Panc1 (cell line): ENCODE measurements at regions not wholly inside any gene's neighbourhood (a gene's known extent, or its start where the extent isn't known, plus 50 kb on each side); places are given as distances from the start of the nearest gene placed in this dataset.
A peak's percentile ranks its signal among the peaks of the same experiment; 100 is the strongest.

Experiments
- CTCF ChIP-seq: fragments of 450-650 bp; IDR thresholded peaks from 2 replicates; pipeline ENCODE4 v1.5.1; 2017; ENCODE audit warnings: mild to moderate bottlenecking
- POLR2AphosphoS5 ChIP-seq: IDR thresholded peaks from 2 replicates; pipeline ENCODE4 v1.6.1; 2012; ENCODE audit warnings: mild to moderate bottlenecking, low read depth, low read length, moderate library complexity
- SIN3A ChIP-seq: IDR thresholded peaks from 2 replicates; pipeline ENCODE4 v1.6.1; 2012; ENCODE audit warnings: low read depth, mild to moderate bottlenecking, low read length, moderate library complexity, borderline replicate concordance; ENCODE audit not compliant: insufficient read depth
- TCF7L2 ChIP-seq: IDR thresholded peaks from 2 replicates; pipeline ENCODE4 v1.6.1; 2011; ENCODE audit warnings: mild to moderate bottlenecking, low read depth, low read length, inconsistent platforms
- TF ChIP-seq, protein P1 (sequence below), 2 experiments: IDR thresholded peaks; 2 replicates each; pipeline ENCODE4 v1.6.1; 2011 to 2012; ENCODE audit warnings: low read depth in 2 of 2, control low read depth in 1 of 2, low read length in 1 of 2, mild to moderate bottlenecking in 1 of 2, moderate library complexity in 1 of 2; ENCODE audit not compliant: insufficient read depth in 1 of 2

- TF ChIP-seq CTCF (no peak), POLR2AphosphoS5 (no peak), SIN3A (no peak), TCF7L2 (peak; percentile 41; the same call in 1 of the 2 replicates)
- TF ChIP-seq, protein P1, sequence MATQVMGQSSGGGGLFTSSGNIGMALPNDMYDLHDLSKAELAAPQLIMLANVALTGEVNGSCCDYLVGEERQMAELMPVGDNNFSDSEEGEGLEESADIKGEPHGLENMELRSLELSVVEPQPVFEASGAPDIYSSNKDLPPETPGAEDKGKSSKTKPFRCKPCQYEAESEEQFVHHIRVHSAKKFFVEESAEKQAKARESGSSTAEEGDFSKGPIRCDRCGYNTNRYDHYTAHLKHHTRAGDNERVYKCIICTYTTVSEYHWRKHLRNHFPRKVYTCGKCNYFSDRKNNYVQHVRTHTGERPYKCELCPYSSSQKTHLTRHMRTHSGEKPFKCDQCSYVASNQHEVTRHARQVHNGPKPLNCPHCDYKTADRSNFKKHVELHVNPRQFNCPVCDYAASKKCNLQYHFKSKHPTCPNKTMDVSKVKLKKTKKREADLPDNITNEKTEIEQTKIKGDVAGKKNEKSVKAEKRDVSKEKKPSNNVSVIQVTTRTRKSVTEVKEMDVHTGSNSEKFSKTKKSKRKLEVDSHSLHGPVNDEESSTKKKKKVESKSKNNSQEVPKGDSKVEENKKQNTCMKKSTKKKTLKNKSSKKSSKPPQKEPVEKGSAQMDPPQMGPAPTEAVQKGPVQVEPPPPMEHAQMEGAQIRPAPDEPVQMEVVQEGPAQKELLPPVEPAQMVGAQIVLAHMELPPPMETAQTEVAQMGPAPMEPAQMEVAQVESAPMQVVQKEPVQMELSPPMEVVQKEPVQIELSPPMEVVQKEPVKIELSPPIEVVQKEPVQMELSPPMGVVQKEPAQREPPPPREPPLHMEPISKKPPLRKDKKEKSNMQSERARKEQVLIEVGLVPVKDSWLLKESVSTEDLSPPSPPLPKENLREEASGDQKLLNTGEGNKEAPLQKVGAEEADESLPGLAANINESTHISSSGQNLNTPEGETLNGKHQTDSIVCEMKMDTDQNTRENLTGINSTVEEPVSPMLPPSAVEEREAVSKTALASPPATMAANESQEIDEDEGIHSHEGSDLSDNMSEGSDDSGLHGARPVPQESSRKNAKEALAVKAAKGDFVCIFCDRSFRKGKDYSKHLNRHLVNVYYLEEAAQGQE (IDR thresholded peaks at IDR 0.05; ENCODE audit: insufficient read depth in 1 of 2, low read depth in 2 of 2, low read length in 1 of 2) = no peak
Observed at GRCh38 chr12:87119713-87120112, 863.5 kb upstream of the MGAT4C start.
